KMS-11 (cell line): ENCODE measurements at regions not wholly inside any gene's neighbourhood (a gene's known extent, or its start where the extent isn't known, plus 50 kb on each side); places are given as distances from the start of the nearest gene placed in this dataset.

Experiments
- H2AFZ ChIP-seq: fragments of 200-600 bp; sonication (generic); 2 replicates; pipeline ENCODE4 v1.6.1; 2016; ENCODE audit warnings: antibody characterized with exemption, mixed run types, low read depth
- H3K27ac ChIP-seq: fragments of 200-600 bp; sonication (generic); 2 replicates; pipeline ENCODE4 v1.6.1; 2016; ENCODE audit warnings: mild to moderate bottlenecking, mixed run types
- H3K27me3 ChIP-seq: fragments of 200-600 bp; sonication (generic); 2 replicates; pipeline ENCODE4 v1.6.1; 2017; ENCODE audit warnings: mild to moderate bottlenecking, low read depth, mixed run types, moderate library complexity; ENCODE audit not compliant: insufficient read depth
- H3K36me3 ChIP-seq: fragments of 200-600 bp; sonication (generic); 2 replicates; pipeline ENCODE4 v1.6.1; 2017; ENCODE audit warnings: mild to moderate bottlenecking, mixed run types; ENCODE audit not compliant: insufficient read depth
- H3K4me1 ChIP-seq: fragments of 200-600 bp; sonication (generic); 2 replicates; pipeline ENCODE4 v1.6.1; 2016; ENCODE audit warnings: mild to moderate bottlenecking, low read depth, mixed run types; ENCODE audit not compliant: poor library complexity, severe bottlenecking
- H3K4me2 ChIP-seq: fragments of 200-600 bp; sonication (generic); 2 replicates; pipeline ENCODE4 v1.7.0; 2016; ENCODE audit warnings: mild to moderate bottlenecking, mixed run types
- H3K4me3 ChIP-seq: fragments of 200-600 bp; sonication (generic); IDR thresholded peaks from 2 replicates; pipeline ENCODE4 v1.6.1; 2017; ENCODE audit warnings: low read depth, low read length, mixed read lengths; ENCODE audit not compliant: insufficient read depth
- H3K79me2 ChIP-seq: fragments of 200-600 bp; sonication (generic); 2 replicates; pipeline ENCODE4 v1.6.1; 2016; ENCODE audit warnings: low read depth, mixed run types; ENCODE audit not compliant: insufficient read depth
- H3K9ac ChIP-seq: fragments of 200-600 bp; sonication (generic); 2 replicates; pipeline ENCODE4 v1.6.1; 2016; ENCODE audit warnings: mild to moderate bottlenecking, mixed run types
- H4K20me1 ChIP-seq: fragments of 200-600 bp; sonication (generic); 2 replicates; pipeline ENCODE4 v1.6.1; 2016; ENCODE audit warnings: mild to moderate bottlenecking, mixed run types; ENCODE audit not compliant: insufficient read depth
- TF ChIP-seq, protein P1 (sequence below): fragments of 200-600 bp; sonication (generic); conservative IDR thresholded peaks from 2 replicates; pipeline ENCODE4 v1.6.1; 2017; ENCODE audit warnings: low read depth, mild to moderate bottlenecking, antibody characterized with exemption, low read length, moderate library complexity, mixed read lengths

DNA sequence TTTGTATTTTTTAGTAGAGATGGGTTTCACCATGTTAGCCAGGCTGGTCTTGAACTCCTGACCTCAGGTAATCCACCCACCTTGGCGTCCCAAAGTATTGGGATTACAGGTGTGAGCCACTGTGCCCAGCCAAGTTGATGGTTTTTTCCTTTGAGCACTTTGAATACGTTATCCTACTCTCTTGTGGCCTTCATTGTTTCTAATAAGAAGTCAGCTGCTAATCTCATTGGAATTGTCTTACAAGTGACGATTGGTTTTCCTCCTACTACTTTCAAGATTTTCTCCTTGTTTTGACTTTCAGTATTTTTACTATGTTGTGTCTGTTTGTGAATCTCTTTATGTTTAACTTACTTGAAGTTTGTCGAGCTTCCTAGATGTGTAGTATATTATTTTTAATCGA is 88.5 kb downstream of the TMEM200C start:
- TF ChIP-seq, protein P1, sequence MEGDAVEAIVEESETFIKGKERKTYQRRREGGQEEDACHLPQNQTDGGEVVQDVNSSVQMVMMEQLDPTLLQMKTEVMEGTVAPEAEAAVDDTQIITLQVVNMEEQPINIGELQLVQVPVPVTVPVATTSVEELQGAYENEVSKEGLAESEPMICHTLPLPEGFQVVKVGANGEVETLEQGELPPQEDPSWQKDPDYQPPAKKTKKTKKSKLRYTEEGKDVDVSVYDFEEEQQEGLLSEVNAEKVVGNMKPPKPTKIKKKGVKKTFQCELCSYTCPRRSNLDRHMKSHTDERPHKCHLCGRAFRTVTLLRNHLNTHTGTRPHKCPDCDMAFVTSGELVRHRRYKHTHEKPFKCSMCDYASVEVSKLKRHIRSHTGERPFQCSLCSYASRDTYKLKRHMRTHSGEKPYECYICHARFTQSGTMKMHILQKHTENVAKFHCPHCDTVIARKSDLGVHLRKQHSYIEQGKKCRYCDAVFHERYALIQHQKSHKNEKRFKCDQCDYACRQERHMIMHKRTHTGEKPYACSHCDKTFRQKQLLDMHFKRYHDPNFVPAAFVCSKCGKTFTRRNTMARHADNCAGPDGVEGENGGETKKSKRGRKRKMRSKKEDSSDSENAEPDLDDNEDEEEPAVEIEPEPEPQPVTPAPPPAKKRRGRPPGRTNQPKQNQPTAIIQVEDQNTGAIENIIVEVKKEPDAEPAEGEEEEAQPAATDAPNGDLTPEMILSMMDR = no peak
- no peak overlapping the region for H3K27ac ChIP-seq

DNA sequence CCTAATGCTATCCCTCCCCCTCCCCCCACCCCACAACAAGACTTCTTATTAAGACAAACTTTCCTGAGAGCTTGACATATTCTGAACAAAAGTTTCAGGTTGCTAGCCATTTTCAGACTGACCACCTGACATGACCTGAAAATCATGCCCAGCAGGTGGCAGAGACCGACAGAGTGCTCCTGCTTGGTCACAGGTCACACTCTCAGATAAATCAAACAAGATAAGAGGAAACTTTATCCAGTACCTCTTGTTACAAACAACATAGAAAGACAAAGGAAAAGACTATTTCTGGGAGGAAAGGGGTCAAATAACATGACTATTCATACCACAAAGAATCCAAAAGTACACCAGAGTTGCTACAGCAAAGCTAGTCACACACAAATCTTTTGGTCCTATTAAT is 107.4 kb downstream of the TMEM200C start:
- no peaks in the 10 kb centered on the region for H3K79me2 ChIP-seq
- TF ChIP-seq, protein P1 = no peak
- no peaks in the 10 kb centered on the region for H3K4me1 ChIP-seq
- H3K9ac ChIP-seq = no peak overlapping the region
- H3K4me2 ChIP-seq = no peak overlapping the region
- no peak overlapping the region for H3K4me3 ChIP-seq
- H4K20me1 ChIP-seq = no peaks in the 10 kb centered on the region
- no peaks in the 10 kb centered on the region for H3K27me3 ChIP-seq
- no peaks in the 10 kb centered on the region for H3K36me3 ChIP-seq
- H2AFZ ChIP-seq = no peak overlapping the region
- H3K27ac ChIP-seq = no peak overlapping the region

More for the DNA sequence above, 88.5 kb downstream of the TMEM200C start:
- Histone ChIP-seq H3K27me3 (no peaks in the 10 kb centered on the region), H3K4me3 (no peak overlapping the region), H3K4me1 (no peaks in the 10 kb centered on the region), H3K9ac (no peak overlapping the region), H3K79me2 (no peaks in the 10 kb centered on the region), H4K20me1 (no peaks in the 10 kb centered on the region), H3K4me2 (no peak overlapping the region), H2AFZ (no peak overlapping the region), H3K36me3 (no peaks in the 10 kb centered on the region)

- no peak overlapping the region for H2AFZ ChIP-seq
- no peaks in the 10 kb centered on the region for H3K27me3 ChIP-seq
- no peak overlapping the region for H3K27ac ChIP-seq
- H3K4me3 ChIP-seq = no peak overlapping the region
- H4K20me1 ChIP-seq = no peaks in the 10 kb centered on the region
- no peaks in the 10 kb centered on the region for H3K79me2 ChIP-seq
- H3K4me2 ChIP-seq = no peak overlapping the region
- no peaks in the 10 kb centered on the region for H3K36me3 ChIP-seq
- TF ChIP-seq, protein P1 = no peak
- H3K4me1 ChIP-seq = no peaks in the 10 kb centered on the region
- no peak overlapping the region for H3K9ac ChIP-seq
These were observed 115.4 kb downstream of the TMEM200C start for GRCh38 chr18:5779922-5780321.

GRCh38 chr18:5772306-5773105 is 122.8 kb downstream of the TMEM200C start:
- no peak overlapping the region for H2AFZ ChIP-seq
- H3K27me3 ChIP-seq = no peaks in the 10 kb centered on the region
- no peak overlapping the region for H3K27ac ChIP-seq
- no peaks in the 10 kb centered on the region for H3K79me2 ChIP-seq
- H3K4me2 ChIP-seq = no peak overlapping the region
- TF ChIP-seq, protein P1 = no peak
- no peaks in the 10 kb centered on the region for H3K4me1 ChIP-seq
- H3K36me3 ChIP-seq = no peaks in the 10 kb centered on the region
- no peak overlapping the region for H3K4me3 ChIP-seq
- H4K20me1 ChIP-seq = no peaks in the 10 kb centered on the region
- no peak overlapping the region for H3K9ac ChIP-seq
